GM21723 (cell line): ENCODE measurements at regions not wholly inside any gene's neighbourhood (a gene's known extent, or its start where the extent isn't known, plus 50 kb on each side); places are given as distances from the start of the nearest gene placed in this dataset.

Experiments used
- ATAC-seq: cut with Tn5 transposase; IDR thresholded peaks from one replicate; pipeline ENCODE4 v1.9.1; 2021; ENCODE audit warnings: mild to moderate bottlenecking, moderate library complexity; ENCODE audit not compliant: unreplicated experiment

DNA sequence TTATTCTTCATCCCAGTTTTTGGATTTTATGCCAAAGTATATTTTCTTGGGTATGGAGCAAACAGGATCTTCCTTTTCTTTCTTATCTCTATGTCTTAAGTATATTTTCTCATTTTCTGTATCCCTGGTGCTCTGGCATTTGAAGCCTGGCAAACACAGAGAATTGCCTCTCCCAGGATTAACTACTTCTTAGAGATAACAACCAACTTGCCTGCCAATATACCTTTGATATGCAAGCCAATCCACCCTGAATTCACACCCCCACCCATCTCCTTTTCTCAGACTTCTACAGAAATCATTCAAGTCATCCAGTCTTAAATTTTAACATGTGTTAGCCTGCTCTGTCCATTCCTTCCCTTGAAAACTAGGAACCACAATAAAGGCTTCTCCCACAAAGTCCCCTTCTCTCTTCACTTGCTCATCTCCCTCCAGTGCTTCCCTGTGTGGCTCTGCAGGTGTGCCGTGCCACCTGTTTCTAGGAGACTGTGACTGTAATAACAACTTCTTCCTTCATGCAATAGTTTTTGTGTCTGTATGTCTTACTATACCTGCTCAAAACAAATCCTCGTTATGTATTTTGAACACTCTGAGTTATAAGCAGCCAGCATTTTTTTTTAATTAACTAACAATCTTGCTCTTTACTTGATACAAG is 649.7 kb upstream of the RIOK2 start:
- ATAC-seq: no peak

DNA sequence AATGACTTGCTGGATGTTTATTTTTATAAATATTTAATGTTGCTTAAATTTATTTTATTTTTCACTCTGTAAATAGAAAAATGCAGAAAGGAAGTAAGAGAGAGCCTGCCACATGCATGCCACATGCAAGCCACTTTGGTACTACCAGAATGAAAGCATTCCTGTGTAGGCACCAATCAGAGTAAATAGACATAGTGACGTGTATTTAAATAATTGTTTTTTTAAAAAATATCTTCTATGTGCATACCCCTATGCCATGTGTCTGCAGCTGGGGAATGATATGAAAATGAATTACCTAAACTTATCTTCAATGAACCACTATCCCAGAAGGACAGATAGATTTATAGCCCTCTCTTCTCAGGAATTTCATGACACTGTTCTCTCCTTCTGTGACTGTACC is 651.5 kb upstream of the RIOK2 start:
- no peak for ATAC-seq

GRCh38 chr5:97835112-97835511 is 652.1 kb upstream of the RIOK2 start:
- no peak for ATAC-seq

- ATAC-seq: no peak
These were observed 653.8 kb upstream of the RIOK2 start for GRCh38 chr5:97836816-97837215.

GRCh38 chr5:97838214-97838613 is 655.2 kb upstream of the RIOK2 start:
- ATAC-seq: peak; percentile 91

DNA sequence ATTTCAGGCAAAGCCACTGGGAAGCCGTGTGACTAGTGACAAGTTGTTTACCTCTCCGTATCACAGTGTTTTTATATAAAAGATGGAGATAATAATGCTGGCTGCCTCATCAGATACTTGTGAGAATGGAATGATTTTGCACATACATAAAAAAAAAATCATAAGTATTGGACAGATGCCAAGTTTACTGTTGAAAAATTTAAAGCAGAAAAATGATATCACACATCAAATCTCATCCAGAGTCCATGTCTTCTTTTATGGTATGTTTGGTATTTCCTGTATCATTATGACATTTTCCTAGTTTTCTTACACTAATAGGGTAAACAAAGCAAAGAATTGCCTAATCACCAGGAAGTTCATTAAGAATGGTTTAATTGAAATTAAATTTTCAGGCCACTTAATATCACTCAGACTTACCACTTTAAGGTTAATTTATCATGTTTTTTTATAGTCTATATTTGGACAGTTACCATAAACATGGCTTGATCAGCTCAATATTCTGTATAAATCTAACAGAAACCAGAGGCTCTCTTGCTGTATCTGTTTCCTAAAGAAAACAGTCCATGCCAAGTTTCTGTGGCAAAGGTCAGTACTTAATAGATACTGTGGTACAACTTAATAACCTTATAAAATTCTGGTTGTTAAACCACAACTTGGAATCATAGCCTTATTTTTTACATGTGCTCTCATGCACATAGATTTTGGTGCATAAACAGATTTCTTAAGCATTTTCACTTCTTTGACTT is 656.5 kb upstream of the RIOK2 start:
- ATAC-seq: no peak

DNA sequence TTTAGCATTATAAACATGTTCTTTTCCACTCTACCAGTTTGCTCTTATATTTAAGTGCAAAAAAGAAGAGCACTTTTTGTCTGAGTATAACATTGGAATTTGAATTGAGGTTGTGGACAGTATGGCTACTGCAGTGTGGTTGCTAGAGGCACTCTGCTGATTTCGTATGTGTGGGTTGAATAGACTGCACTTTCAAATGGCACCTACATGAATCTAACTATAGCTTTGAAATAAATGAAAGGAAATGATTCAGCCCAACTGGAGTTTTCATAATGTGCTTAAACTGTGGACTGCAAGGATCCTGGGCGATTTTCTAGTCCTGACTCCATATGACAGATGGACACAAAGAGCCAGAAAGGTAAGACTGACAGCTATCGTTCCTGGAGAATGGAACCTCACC is 657.6 kb upstream of the RIOK2 start:
- no peak for ATAC-seq

DNA sequence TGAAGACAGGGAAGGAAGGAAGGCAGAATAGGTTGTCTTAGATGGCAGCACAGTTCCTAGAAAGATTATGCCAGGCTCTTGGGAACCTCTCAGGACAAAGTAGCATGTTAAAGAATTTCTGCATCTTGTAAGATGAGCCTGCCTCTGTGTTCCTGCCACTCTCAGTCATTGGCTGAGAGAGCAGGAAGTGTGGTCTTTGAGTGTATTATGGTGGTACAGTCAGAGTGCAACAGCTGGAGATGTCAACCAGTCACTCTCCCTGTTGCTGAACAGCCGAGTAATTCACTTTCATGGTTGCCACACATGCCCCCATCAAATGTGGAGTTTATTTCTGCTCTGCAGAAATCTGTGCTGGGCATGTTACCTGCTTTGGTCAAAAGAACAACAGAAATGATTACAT is 659.6 kb upstream of the RIOK2 start:
- no peak for ATAC-seq

DNA sequence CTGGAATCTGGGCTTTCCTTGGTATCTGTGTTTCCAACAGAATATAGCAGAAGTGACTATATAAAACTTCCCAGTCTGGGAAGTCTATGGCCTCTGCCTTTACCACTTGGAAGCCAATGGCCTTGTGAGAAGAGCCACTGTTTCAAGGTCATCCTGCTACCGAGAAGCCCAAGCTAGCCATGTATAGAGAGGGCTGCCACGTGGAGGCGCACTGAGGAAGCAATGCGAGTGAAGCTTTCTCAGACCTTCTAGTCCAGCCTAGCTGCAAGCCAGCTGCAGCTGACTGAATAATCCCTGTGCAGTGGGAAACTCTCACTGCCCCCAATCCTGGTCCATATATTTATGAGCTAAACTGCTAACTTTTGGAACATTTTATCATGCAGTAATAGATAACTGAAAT is 661.8 kb upstream of the RIOK2 start:
- ATAC-seq: no peak

GRCh38 chr5:97846643-97847042 is 663.6 kb upstream of the RIOK2 start:
- no peak for ATAC-seq

- no peak for ATAC-seq
These were observed 665.0 kb upstream of the RIOK2 start for GRCh38 chr5:97847920-97848631.

GRCh38 chr5:97851036-97851435 is 668.0 kb upstream of the RIOK2 start:
- no peak for ATAC-seq

DNA sequence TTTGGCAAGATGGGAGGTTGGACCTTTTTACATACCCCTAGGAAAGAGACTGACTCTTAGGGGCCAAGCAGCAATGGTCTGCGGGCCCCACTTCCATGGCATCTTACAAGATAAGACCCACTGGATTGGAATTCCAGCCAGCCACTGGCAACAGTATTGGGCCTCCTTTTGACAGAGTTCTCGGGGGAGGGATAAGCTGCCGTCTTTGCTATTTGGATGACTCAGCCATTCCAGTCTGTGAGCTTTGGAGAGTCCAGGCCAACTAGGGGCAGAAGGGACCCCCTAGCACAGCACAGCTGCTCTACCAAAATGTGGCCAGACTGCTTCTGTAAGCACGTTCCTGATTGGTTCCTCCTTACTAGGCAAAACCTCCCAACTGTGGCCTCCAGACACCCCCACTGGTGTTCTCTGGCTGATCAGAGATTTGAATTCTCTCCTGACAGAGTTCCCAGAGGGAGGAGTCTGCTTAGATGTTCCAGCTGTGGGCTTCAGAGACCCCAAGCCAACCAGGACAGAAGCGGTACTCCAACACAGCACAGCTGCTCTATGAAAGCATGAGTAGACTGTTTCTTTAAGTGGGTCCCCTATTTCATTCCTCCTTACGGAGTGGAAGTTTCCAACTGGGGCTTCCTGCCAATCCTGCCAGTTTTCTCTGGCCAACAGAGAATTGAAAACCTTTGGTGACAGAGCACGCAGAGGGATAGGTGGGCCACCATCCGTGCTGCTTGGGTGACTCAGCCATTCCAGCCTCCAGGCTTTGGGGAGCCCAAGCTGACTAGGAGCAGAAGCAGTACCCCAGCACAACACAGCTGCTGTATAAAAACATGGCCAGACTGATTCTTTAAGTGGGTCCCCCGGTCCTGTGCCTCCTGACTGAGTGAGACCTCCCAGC is 672.1 kb upstream of the RIOK2 start:
- ATAC-seq: no peak

- ATAC-seq: no peak
These were observed 691.4 kb upstream of the RIOK2 start for GRCh38 chr5:97874491-97874890.

DNA sequence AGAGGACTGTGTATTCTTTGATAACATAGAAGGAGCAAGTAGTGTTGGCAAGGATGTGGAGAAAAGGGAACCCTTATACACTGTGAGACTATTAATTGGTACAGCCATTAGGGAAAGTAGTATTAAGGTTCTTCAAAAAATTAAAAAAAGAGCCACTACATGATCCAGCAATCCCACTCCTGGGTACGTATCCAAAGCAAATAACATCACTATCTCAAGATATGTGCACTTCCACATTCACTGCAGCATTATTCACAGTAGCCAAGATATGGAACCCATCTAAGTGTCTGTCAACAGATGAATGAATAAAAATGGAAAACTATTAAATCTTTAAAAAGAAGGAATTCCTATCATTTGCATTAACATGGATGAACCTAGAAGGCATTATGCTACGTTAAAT is 693.2 kb upstream of the RIOK2 start:
- no peak for ATAC-seq

GRCh38 chr5:97877588-97877987 is 694.5 kb upstream of the RIOK2 start:
- no peak for ATAC-seq

- peak; percentile 80 for ATAC-seq
These were observed 705.4 kb upstream of the RIOK2 start for GRCh38 chr5:97888439-97888838.

DNA sequence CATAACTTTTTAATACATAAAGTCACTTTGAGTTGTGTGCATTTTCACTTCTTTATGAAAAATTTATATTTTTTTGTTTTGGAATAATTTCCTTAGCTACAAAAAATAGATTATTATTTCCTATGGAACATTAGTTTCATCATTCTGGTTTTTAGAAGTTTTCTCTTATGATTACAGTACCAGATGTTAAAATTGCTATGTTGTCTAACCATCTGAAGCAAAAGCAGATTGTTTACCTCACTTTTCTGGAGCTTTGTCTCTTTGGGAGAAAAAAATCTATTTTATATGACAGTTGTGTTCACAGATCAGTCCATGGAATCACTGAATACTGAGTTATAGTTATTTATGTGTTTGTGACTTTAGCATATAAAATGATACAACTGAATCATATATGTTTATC is 708.9 kb upstream of the RIOK2 start:
- no peak for ATAC-seq

DNA sequence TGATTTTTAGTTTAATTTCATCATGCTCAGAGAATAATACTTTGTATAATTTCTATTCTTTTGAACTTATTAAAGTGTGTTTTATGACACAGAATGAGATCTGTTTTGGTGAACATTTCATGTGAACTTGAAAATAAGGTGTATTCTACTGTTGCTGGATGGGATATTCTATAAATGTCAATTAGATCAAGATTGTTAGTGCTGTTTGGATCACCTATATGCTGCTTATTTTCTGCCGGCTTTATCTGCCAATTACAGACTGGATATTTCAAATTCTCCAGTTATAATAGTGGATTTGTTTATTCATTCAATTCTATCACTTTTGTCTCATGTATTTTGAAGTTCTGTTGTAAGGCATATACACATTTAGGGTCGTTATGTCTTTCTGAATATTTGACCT is 720.7 kb upstream of the RIOK2 start:
- no peak for ATAC-seq

GRCh38 chr5:97906135-97906534 is 723.1 kb upstream of the RIOK2 start:
- ATAC-seq: no peak
